Activated T-helper 1 cell treated with anti-CD3 and anti-CD28 coated beads, Interleukin-12 subunit alpha, Interleukin-12 subunit beta, Interleukin-2, Interleukin-4 antibody, amounts not matched to agents 30 ng/mL and 10 ng/mL and 1 ng/mL, durations not matched to agents 14 hours and 24 hours and 36 hours (primary cell): ENCODE measurements at regions not wholly inside any gene's neighbourhood (a gene's known extent, or its start where the extent isn't known, plus 50 kb on each side); places are given as distances from the start of the nearest gene placed in this dataset.
"Not testable (repeated sequence)": the region's sequence is repeated elsewhere in the genome, so short reads cannot be mapped to it uniquely, and the experiment has no call there.

Experiments
- DNase-seq: peaks from one replicate; pipeline ENCODE4 v3.0.0; 2021; ENCODE audit warnings: low spot score
- H3K27ac Mint-ChIP-seq: one replicate; pipeline ENCODE4 v1.8.0; 2021; ENCODE audit warnings: mild to moderate bottlenecking, mixed read lengths
- H3K27me3 Mint-ChIP-seq: one replicate; pipeline ENCODE4 v1.8.0; 2022; ENCODE audit warnings: mild to moderate bottlenecking, moderate library complexity, mixed read lengths; ENCODE audit not compliant: insufficient read depth
- H3K36me3 Mint-ChIP-seq: one replicate; pipeline ENCODE4 v1.8.0; 2021; ENCODE audit warnings: low read depth, mixed read lengths
- H3K4me1 Mint-ChIP-seq: one replicate; pipeline ENCODE4 v1.8.0; 2021; ENCODE audit warnings: low read depth, mixed read lengths
- H3K4me3 Mint-ChIP-seq: one replicate; pipeline ENCODE4 v1.8.0; 2021; ENCODE audit warnings: mild to moderate bottlenecking, moderate library complexity, mixed read lengths
- H3K9me3 Mint-ChIP-seq: one replicate; pipeline ENCODE4 v1.8.0; 2021; ENCODE audit warnings: mixed read lengths
- intact Hi-C: fragments of 100-400 bp; cut with micrococcal nuclease; formaldehyde crosslinking; loops from one replicate; pipeline ENCODE4 v1.15.1; 2024

- intact Hi-C loops, result no loop called here
- Mint-ChIP-seq H3K36me3 (no peaks in the 10 kb centered on the region), H3K27ac (no peak overlapping the region)
Measured at GRCh38 chr1:187922255-187922654, 1093.5 kb downstream of the PLA2G4A start.

GRCh38 chr1:187924252-187924651 lies 1095.5 kb downstream of the PLA2G4A start:
- intact Hi-C loops, result no loop called here
- Mint-ChIP-seq H3K36me3 (no peaks in the 10 kb centered on the region), H3K27me3 (no peaks in the 10 kb centered on the region), H3K9me3 (no peaks in the 10 kb centered on the region), H3K4me1 (no peaks in the 10 kb centered on the region), H3K27ac (no peak overlapping the region), H3K4me3 (no peak overlapping the region)
- no peak for DNase-seq

More at GRCh38 chr1:187922255-187922654, 1093.5 kb downstream of the PLA2G4A start:
- no peak for DNase-seq
- no peaks in the 10 kb centered on the region for H3K9me3 Mint-ChIP-seq
- no peak overlapping the region for H3K4me3 Mint-ChIP-seq
- H3K27me3 Mint-ChIP-seq, result no peaks in the 10 kb centered on the region
- H3K4me1 Mint-ChIP-seq, result no peaks in the 10 kb centered on the region

- DNase-seq, result no peak
Measured at GRCh38 chr1:187928288-187928687, 1099.5 kb downstream of the PLA2G4A start.

GRCh38 chr1:187928696-187929095 lies 1099.9 kb downstream of the PLA2G4A start:
- Mint-ChIP-seq H3K27me3 (no peaks in the 10 kb centered on the region), H3K36me3 (no peaks in the 10 kb centered on the region), H3K9me3 (no peaks in the 10 kb centered on the region), H3K27ac (no peak overlapping the region), H3K4me1 (no peaks in the 10 kb centered on the region), H3K4me3 (no peak overlapping the region)
- DNase-seq, result no peak
- intact Hi-C loops, result no loop called here

More at GRCh38 chr1:187928288-187928687, 1099.5 kb downstream of the PLA2G4A start:
- Mint-ChIP-seq H3K4me3 (no peak overlapping the region), H3K36me3 (no peaks in the 10 kb centered on the region), H3K27ac (no peak overlapping the region), H3K27me3 (no peaks in the 10 kb centered on the region), H3K9me3 (no peaks in the 10 kb centered on the region), H3K4me1 (no peaks in the 10 kb centered on the region)
- intact Hi-C loops, result no loop called here

GRCh38 chr1:187931776-187932175 lies 1103.0 kb downstream of the PLA2G4A start:
- Mint-ChIP-seq H3K9me3 (no peaks in the 10 kb centered on the region), H3K4me1 (no peaks in the 10 kb centered on the region), H3K36me3 (no peaks in the 10 kb centered on the region), H3K27ac (no peak overlapping the region), H3K4me3 (no peak overlapping the region), H3K27me3 (no peaks in the 10 kb centered on the region)
- DNase-seq, result no peak
- intact Hi-C loops, result no loop called here

GRCh38 chr1:187933562-187934419 lies 1105.0 kb downstream of the PLA2G4A start:
- no peak overlapping the region for H3K4me3 Mint-ChIP-seq
- intact Hi-C loops, result no loop called here
- no peak overlapping the region for H3K27ac Mint-ChIP-seq

GRCh38 chr1:187936667-187937066 lies 1107.9 kb downstream of the PLA2G4A start:
- no peak for DNase-seq
- Mint-ChIP-seq H3K9me3 (no peaks in the 10 kb centered on the region), H3K4me1 (no peaks in the 10 kb centered on the region), H3K4me3 (no peak overlapping the region), H3K36me3 (no peaks in the 10 kb centered on the region), H3K27ac (no peak overlapping the region), H3K27me3 (no peaks in the 10 kb centered on the region)
- intact Hi-C loops, result no loop called here

More at GRCh38 chr1:187933562-187934419, 1105.0 kb downstream of the PLA2G4A start:
- no peaks in the 10 kb centered on the region for H3K9me3 Mint-ChIP-seq
- no peaks in the 10 kb centered on the region for H3K4me1 Mint-ChIP-seq
- no peaks in the 10 kb centered on the region for H3K27me3 Mint-ChIP-seq
- H3K36me3 Mint-ChIP-seq, result no peaks in the 10 kb centered on the region
- no peak for DNase-seq

GRCh38 chr1:187938092-187938491 lies 1109.3 kb downstream of the PLA2G4A start:
- Mint-ChIP-seq H3K27ac (no peak overlapping the region), H3K4me3 (no peak overlapping the region), H3K27me3 (no peaks in the 10 kb centered on the region), H3K4me1 (no peaks in the 10 kb centered on the region), H3K36me3 (no peaks in the 10 kb centered on the region), H3K9me3 (no peaks in the 10 kb centered on the region)
- intact Hi-C loops, result no loop called here
- no peak for DNase-seq

GRCh38 chr1:187942986-187943385 lies 1114.2 kb downstream of the PLA2G4A start:
- Mint-ChIP-seq H3K27ac (no peak overlapping the region), H3K9me3 (peaks cover 8% of the 10 kb centered on the region), H3K4me1 (no peaks in the 10 kb centered on the region), H3K36me3 (no peaks in the 10 kb centered on the region), H3K27me3 (no peaks in the 10 kb centered on the region), H3K4me3 (no peak overlapping the region)
- DNase-seq, result no peak
- intact Hi-C loops, result no loop called here

GRCh38 chr1:187943606-187944403 lies 1115.1 kb downstream of the PLA2G4A start:
- no peak for DNase-seq
- Mint-ChIP-seq H3K4me3 (no peak overlapping the region), H3K9me3 (peaks cover 8% of the 10 kb centered on the region), H3K4me1 (no peaks in the 10 kb centered on the region), H3K27me3 (no peaks in the 10 kb centered on the region), H3K36me3 (no peaks in the 10 kb centered on the region), H3K27ac (no peak overlapping the region)
- intact Hi-C loops, result no loop called here

- H3K9me3 Mint-ChIP-seq, result peaks cover 12% of the 10 kb centered on the region
- H3K27me3 Mint-ChIP-seq, intact Hi-C loops, DNase-seq, H3K4me3 Mint-ChIP-seq, H3K4me1 Mint-ChIP-seq, H3K36me3 Mint-ChIP-seq, H3K27ac Mint-ChIP-seq: not testable (repeated sequence)
Measured at GRCh38 chr1:187946661-187947060, 1117.9 kb downstream of the PLA2G4A start.

GRCh38 chr1:187947359-187947758 lies 1118.6 kb downstream of the PLA2G4A start:
- no peak for DNase-seq
- no peaks in the 10 kb centered on the region for H3K36me3 Mint-ChIP-seq
- intact Hi-C loops, result no loop called here
- no peaks in the 10 kb centered on the region for H3K27me3 Mint-ChIP-seq
- no peaks in the 10 kb centered on the region for H3K4me1 Mint-ChIP-seq
- no peak overlapping the region for H3K4me3 Mint-ChIP-seq
- H3K9me3 Mint-ChIP-seq, result peaks cover 18% of the 10 kb centered on the region
- H3K27ac Mint-ChIP-seq, result no peak overlapping the region

GRCh38 chr1:187948170-187948794 lies 1119.5 kb downstream of the PLA2G4A start:
- H3K9me3 Mint-ChIP-seq, result peaks cover 22% of the 10 kb centered on the region
- no peak overlapping the region for H3K4me3 Mint-ChIP-seq
- H3K27ac Mint-ChIP-seq, result no peak overlapping the region
- intact Hi-C loops, result no loop called here
- no peaks in the 10 kb centered on the region for H3K4me1 Mint-ChIP-seq
- no peaks in the 10 kb centered on the region for H3K27me3 Mint-ChIP-seq
- no peaks in the 10 kb centered on the region for H3K36me3 Mint-ChIP-seq
- DNase-seq, result no peak
